NCI-H1417 treated with DMSO at 0.1 percent for 48 hours (cell line): ENCODE measurements at regions not wholly inside any gene's neighbourhood (a gene's known extent, or its start where the extent isn't known, plus 50 kb on each side); places are given as distances from the start of the nearest gene placed in this dataset.
"Not testable (repeated sequence)": the region's sequence is repeated elsewhere in the genome, so short reads cannot be mapped to it uniquely, and the experiment has no call there.

Experiments used
- DNase-seq: peaks from one replicate; lab custom pipeline; 2025; lab: John Stamatoyannopoulos, UW

GRCh38 chr20:55412508-55412907 lies 592.8 kb downstream of the CBLN4 start:
- DNase-seq: not testable (repeated sequence)

- no peak for DNase-seq
Observed at GRCh38 chr20:55406891-55407290, 598.4 kb downstream of the CBLN4 start.

GRCh38 chr20:55394592-55394991 lies 610.7 kb downstream of the CBLN4 start:
- no peak for DNase-seq

- DNase-seq: no peak
Observed at GRCh38 chr20:55390791-55391190, 614.5 kb downstream of the CBLN4 start.

- DNase-seq: no peak
Observed at GRCh38 chr20:55386686-55387085, 618.6 kb downstream of the CBLN4 start.

- no peak for DNase-seq
Observed at GRCh38 chr20:55375920-55376319, 629.4 kb downstream of the CBLN4 start.

GRCh38 chr20:55365745-55366144 lies 639.6 kb downstream of the CBLN4 start:
- no peak for DNase-seq

GRCh38 chr20:55360895-55361294 lies 644.4 kb downstream of the CBLN4 start:
- no peak for DNase-seq

- DNase-seq: peak; percentile 28
Observed at GRCh38 chr20:55354720-55355119, 650.6 kb downstream of the CBLN4 start.

- DNase-seq: no peak
Observed at GRCh38 chr20:55353206-55353605, 652.1 kb downstream of the CBLN4 start.

- no peak for DNase-seq
Observed at GRCh38 chr20:55348223-55348622, 657.1 kb downstream of the CBLN4 start.

- no peak for DNase-seq
Observed at GRCh38 chr20:55342822-55343221, 662.5 kb downstream of the CBLN4 start.

- no peak for DNase-seq
Observed at GRCh38 chr20:55333798-55334197, 671.5 kb downstream of the CBLN4 start.

GRCh38 chr20:55329108-55329507 lies 676.2 kb downstream of the CBLN4 start:
- DNase-seq: no peak

- no peak for DNase-seq
Observed at GRCh38 chr20:55322745-55323144, 682.6 kb downstream of the CBLN4 start.

- DNase-seq: no peak
Observed at GRCh38 chr20:55316753-55317152, 688.6 kb downstream of the CBLN4 start.

GRCh38 chr20:55310844-55311243 lies 694.5 kb downstream of the CBLN4 start:
- not testable (repeated sequence) for DNase-seq

GRCh38 chr20:55291261-55291660 lies 714.1 kb downstream of the CBLN4 start:
- no peak for DNase-seq

GRCh38 chr20:55283889-55284288 lies 721.4 kb downstream of the CBLN4 start:
- no peak for DNase-seq

GRCh38 chr20:55273149-55273548 lies 732.2 kb downstream of the CBLN4 start:
- DNase-seq: no peak

GRCh38 chr20:55271371-55271770 lies 733.9 kb downstream of the CBLN4 start:
- DNase-seq: no peak

GRCh38 chr20:55269913-55270312 lies 735.4 kb downstream of the CBLN4 start:
- no peak for DNase-seq

- DNase-seq: no peak
Observed at GRCh38 chr20:55266361-55266760, 739.0 kb downstream of the CBLN4 start.

GRCh38 chr20:55264703-55265239 lies 740.5 kb downstream of the CBLN4 start:
- DNase-seq: peak; percentile 9

- peak; percentile 50 for DNase-seq
Observed at GRCh38 chr20:55258559-55258958, 746.8 kb downstream of the CBLN4 start.
